Duodenal mucosa (tissue), 2 donors: ENCODE measurements at regions not wholly inside any gene's neighbourhood (a gene's known extent, or its start where the extent isn't known, plus 50 kb on each side); places are given as distances from the start of the nearest gene placed in this dataset.
A peak's percentile ranks its signal among the peaks of the same experiment; 100 is the strongest.

Experiments used
- H3K27ac ChIP-seq: one replicate; pipeline ENCODE4 v1.7.0; 2013; ENCODE audit warnings: low read depth, low read length
- H3K27me3 ChIP-seq, 2 donors: one replicate each; pipeline ENCODE4 v1.7.0; 2013; ENCODE audit warnings: low read length in 2 of 2, control low read depth in 1 of 2; ENCODE audit not compliant: insufficient read depth in 2 of 2, control insufficient read depth in 1 of 2
- H3K36me3 ChIP-seq, 2 donors: one replicate each; pipeline ENCODE4 v1.7.0; 2013; ENCODE audit warnings: low read length in 2 of 2, control low read depth in 1 of 2; ENCODE audit not compliant: insufficient read depth in 2 of 2, control insufficient read depth in 1 of 2
- H3K4me1 ChIP-seq, 2 donors: one replicate each; pipeline ENCODE4 v1.7.0; 2013; ENCODE audit warnings: low read length in 2 of 2, control low read depth in 1 of 2; ENCODE audit not compliant: insufficient read depth in 2 of 2, control insufficient read depth in 1 of 2
- H3K4me3 ChIP-seq, 2 donors: one replicate each; pipeline ENCODE4 v1.7.0; 2013; ENCODE audit warnings: low read length in 2 of 2, low read depth in 1 of 2
- H3K9ac ChIP-seq, 2 donors: one replicate each; pipeline ENCODE4 v1.7.0; 2013; ENCODE audit warnings: low read length in 2 of 2, low read depth in 1 of 2
- H3K9me3 ChIP-seq, 2 donors: one replicate each; pipeline ENCODE4 v1.7.0; 2013; ENCODE audit warnings: low read length in 2 of 2, control low read depth in 1 of 2; ENCODE audit not compliant: control insufficient read depth in 1 of 2

- H3K27ac ChIP-seq: no peak overlapping the region
- H3K4me3 ChIP-seq: no peak overlapping the region
- H3K4me1 ChIP-seq: peaks cover 0 to 9% of the 10 kb centered on the region in 2 donors
- no peaks in the 10 kb centered on the region for H3K9me3 ChIP-seq
- H3K36me3 ChIP-seq: no peaks in the 10 kb centered on the region
- H3K9ac ChIP-seq: no peak overlapping the region
- H3K27me3 ChIP-seq: no peaks in the 10 kb centered on the region
Measured at GRCh38 chr2:226625946-226626345, 173.7 kb downstream of the IRS1 start.

DNA sequence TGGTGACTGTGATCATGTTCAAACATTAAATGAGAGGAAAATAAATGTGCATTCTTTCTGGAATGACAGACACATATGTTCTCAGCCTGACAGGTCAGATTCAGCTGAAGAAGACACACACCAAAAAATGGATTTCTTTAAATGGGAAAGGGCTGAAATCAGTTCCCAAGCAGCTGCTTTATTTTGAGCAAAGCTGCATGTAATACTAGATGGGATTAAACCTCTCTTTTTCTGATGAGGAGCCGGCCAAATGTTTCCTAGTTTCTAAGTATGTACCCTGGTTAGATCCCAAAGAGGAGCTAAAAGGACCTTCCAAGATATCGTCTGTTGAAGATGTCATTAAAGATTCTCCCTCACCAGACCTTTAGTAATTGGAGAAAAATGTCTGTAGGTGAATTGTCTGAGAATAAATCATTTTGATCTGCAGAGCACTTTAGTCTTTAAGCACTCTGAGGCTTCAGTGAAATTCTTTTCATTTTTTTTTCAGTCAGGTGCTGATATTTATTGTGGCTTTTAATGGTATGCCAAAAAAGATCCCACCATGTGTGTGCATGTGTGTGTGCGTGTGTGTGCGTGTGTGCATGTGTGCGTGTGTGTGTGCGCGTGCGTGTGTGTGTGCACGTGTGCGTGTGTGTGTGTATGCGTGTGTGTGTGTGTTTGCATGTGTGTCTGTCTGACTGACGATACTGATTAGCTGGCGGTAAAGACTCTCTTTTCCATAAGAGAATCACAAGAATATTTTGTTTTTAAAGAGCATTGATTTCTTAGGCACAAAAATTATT is 175.8 kb downstream of the IRS1 start:
- Histone ChIP-seq H3K9me3 (no peaks in the 10 kb centered on the region), H3K4me1 (peaks cover 5 to 9% of the 10 kb centered on the region in 2 donors), H3K9ac (no peak overlapping the region), H3K27ac (no peak overlapping the region), H3K27me3 (no peaks in the 10 kb centered on the region), H3K4me3 (no peak overlapping the region), H3K36me3 (no peaks in the 10 kb centered on the region)

DNA sequence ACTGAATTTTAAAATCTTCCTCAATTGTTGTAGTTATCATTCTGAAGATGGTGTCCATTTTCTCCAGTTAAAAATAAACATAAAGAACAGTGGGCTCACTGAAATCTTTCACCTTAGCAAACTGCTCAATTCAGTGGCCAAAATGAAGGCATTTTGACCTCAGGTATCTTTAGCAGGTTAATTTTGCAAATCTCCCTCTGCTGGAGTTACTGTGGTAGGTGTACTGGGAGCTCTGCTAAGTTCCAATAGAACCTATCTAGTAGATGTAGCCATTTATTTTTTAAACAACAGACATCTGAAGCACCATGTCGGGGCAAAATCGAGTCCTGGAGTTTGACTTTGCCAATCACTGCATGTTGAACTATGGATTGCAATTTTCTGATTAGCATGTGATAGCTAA is 177.1 kb downstream of the IRS1 start:
- Histone ChIP-seq H3K9me3 (no peaks in the 10 kb centered on the region), H3K4me1 (peaks cover 5 to 12% of the 10 kb centered on the region in 2 donors), H3K27me3 (no peaks in the 10 kb centered on the region), H3K27ac (no peak overlapping the region), H3K4me3 (no peak overlapping the region), H3K9ac (no peak overlapping the region), H3K36me3 (no peaks in the 10 kb centered on the region)

DNA sequence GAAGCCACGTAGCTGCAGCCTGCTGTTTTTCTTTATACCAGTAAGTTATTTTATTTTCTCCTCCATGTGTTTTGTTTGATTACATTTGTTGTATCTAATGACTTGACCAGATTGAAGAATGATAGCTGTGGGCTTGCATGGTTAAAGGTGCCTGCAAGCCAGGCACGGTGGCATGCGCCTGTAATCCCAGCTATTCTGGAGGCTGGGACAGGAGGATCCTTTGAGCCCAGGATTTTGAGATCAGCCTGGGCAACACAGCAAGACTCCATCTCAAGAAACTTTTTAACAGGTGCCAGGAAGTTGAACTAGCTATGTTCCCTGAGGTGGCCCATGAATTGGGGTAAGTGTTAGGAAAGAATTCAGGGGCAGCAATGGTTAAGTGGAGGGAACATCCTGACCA is 179.4 kb downstream of the IRS1 start:
- no peaks in the 10 kb centered on the region for H3K9me3 ChIP-seq
- H3K4me1 ChIP-seq: peaks cover 5 to 12% of the 10 kb centered on the region in 2 donors

GRCh38 chr2:226619707-226620106 is 179.9 kb downstream of the IRS1 start:
- H3K4me3 ChIP-seq: no peak overlapping the region

More for the DNA sequence above, 179.4 kb downstream of the IRS1 start:
- H3K27ac ChIP-seq: no peak overlapping the region
- H3K36me3 ChIP-seq: no peaks in the 10 kb centered on the region
- no peaks in the 10 kb centered on the region for H3K27me3 ChIP-seq
- H3K9ac ChIP-seq: no peak overlapping the region
- H3K4me3 ChIP-seq: no peak overlapping the region

DNA sequence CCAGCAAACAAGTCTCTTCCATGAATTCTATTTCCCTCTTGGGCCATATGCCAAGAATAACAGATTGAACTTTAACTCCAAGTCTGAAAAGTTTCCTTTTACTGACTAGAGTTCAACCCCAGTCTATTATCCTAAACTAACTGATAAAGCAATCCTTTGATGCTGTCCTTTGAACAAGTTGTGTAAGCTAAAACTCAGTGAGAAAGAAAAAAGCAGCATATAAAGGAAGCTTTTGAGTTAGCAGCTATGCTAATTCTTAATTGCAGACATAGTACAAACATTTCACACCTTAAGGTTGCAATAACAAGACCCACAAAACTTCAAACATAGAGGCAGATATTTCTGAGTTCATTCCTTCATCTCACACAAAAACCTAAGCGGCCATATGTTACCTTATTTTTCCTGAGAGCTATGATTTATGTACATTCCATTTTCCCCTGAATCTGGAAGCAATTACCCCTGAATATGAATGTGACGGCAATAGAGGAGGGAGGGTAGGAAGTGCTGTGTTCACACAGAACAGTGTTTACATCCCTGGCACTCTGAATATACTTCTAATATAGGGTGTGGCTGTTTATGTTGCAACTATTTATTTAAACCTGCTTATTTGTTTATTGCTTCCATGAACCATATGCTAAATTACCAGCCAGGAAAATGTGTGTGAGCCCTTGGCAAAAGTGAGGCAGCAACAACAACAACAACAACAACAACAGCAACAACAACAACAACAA is 180.6 kb downstream of the IRS1 start:
- Histone ChIP-seq H3K4me1 (peaks cover 5 to 12% of the 10 kb centered on the region in 2 donors), H3K27me3 (no peaks in the 10 kb centered on the region), H3K36me3 (no peaks in the 10 kb centered on the region), H3K9ac (no peak overlapping the region), H3K27ac (no peak overlapping the region), H3K9me3 (no peaks in the 10 kb centered on the region), H3K4me3 (peak overlapping the region in 1 of 2 donors; percentile 1)

More at GRCh38 chr2:226619707-226620106, 179.9 kb downstream of the IRS1 start:
- H3K27me3 ChIP-seq: no peaks in the 10 kb centered on the region
- H3K9me3 ChIP-seq: no peaks in the 10 kb centered on the region
- no peaks in the 10 kb centered on the region for H3K36me3 ChIP-seq
- H3K9ac ChIP-seq: no peak overlapping the region
- H3K27ac ChIP-seq: no peak overlapping the region
- H3K4me1 ChIP-seq: peaks cover 5 to 12% of the 10 kb centered on the region in 2 donors

DNA sequence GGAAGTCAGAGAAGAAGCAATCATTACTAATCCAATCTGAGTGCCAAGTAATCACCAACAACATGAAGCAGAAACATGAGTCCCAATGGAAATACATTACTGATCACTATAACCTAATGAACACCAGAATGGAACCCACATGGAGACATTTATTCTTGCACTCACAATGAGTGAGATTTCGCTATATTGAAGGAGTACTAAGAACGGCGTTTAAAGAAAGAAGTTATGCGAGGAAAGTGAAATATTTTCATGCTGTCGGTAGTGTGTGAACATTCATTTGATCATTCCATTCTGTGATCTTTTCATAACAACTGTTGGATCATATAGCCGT is 181.1 kb downstream of the IRS1 start:
- no peak overlapping the region for H3K27ac ChIP-seq
- no peaks in the 10 kb centered on the region for H3K36me3 ChIP-seq
- no peaks in the 10 kb centered on the region for H3K9me3 ChIP-seq
- peak overlapping the region in 1 of 2 donors; percentile 1 for H3K4me3 ChIP-seq
- peaks cover 5 to 9% of the 10 kb centered on the region in 2 donors for H3K4me1 ChIP-seq
- H3K9ac ChIP-seq: no peak overlapping the region
- H3K27me3 ChIP-seq: no peaks in the 10 kb centered on the region

- H3K9ac ChIP-seq: no peak overlapping the region
- peaks cover 3 to 5% of the 10 kb centered on the region in 2 donors for H3K4me1 ChIP-seq
- no peak overlapping the region for H3K27ac ChIP-seq
- no peaks in the 10 kb centered on the region for H3K36me3 ChIP-seq
- no peaks in the 10 kb centered on the region for H3K9me3 ChIP-seq
- no peaks in the 10 kb centered on the region for H3K27me3 ChIP-seq
- no peak overlapping the region for H3K4me3 ChIP-seq
Measured at GRCh38 chr2:226615891-226616290, 183.7 kb downstream of the IRS1 start.

DNA sequence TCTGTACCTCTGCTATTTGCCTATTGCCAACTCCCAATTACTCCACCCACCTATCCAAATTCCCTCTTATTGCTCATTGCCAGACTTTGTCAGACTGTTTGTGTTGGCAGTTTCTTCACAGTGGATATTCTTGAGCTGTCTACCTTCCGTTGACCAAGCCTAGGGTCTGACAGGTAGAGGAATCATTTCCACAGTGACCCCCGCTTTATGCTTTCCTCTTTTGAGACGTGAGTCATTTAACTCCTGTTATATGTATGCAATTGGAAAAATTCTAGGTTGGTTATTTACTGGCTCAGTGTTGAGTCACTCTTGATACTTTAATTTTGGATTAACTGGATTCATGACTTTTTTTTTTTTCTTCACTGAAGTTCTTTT is 187.7 kb downstream of the IRS1 start:
- Histone ChIP-seq H3K9me3 (no peaks in the 10 kb centered on the region), H3K27ac (no peak overlapping the region), H3K4me3 (no peak overlapping the region), H3K27me3 (no peaks in the 10 kb centered on the region), H3K36me3 (no peaks in the 10 kb centered on the region), H3K4me1 (no peaks in the 10 kb centered on the region), H3K9ac (no peak overlapping the region)

DNA sequence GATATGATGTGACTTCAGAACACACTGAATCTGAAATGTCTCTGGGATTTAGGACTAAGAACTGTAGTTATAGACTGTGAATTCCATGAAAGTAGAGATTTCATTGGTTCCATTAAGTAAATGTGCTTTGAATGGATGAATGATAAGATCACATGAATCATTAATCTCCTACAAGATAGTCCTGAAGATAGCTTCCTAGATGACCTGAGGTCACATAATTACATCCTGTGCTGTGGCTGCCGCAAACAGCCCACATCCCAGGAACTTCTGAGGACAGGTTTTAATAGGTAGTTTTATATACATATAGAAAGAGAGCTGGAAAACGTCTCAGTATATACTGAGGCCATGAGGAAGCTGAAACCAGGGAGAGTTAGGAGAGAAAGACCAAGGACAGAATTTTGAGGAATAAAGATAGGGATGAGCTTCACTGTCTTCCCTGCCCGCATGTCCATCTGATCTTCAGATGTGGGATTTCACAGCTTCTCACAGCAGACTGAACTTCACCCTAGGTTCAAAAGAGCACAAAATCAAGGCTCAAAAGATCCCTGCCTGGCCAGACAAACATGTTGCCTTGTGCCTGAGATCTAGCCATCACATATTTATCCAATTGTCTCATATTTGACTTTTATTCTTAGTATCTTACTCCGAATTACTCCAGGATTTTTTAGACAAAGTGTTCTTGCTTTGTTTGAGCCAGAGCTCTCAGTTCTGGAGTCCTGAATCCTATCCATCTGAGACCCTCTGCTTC is 188.2 kb downstream of the IRS1 start:
- H3K9me3 ChIP-seq: no peaks in the 10 kb centered on the region
- no peak overlapping the region for H3K9ac ChIP-seq
- H3K4me1 ChIP-seq: no peaks in the 10 kb centered on the region
- H3K27me3 ChIP-seq: no peaks in the 10 kb centered on the region
- H3K27ac ChIP-seq: no peak overlapping the region
- H3K36me3 ChIP-seq: no peaks in the 10 kb centered on the region
- H3K4me3 ChIP-seq: no peak overlapping the region
